HG03342 (cell line): ENCODE measurements at regions not wholly inside any gene's neighbourhood (a gene's known extent, or its start where the extent isn't known, plus 50 kb on each side); places are given as distances from the start of the nearest gene placed in this dataset.

Experiments used
- ATAC-seq: cut with Tn5 transposase; IDR thresholded peaks from one replicate; pipeline ENCODE4 v1.9.1; 2021; ENCODE audit warnings: mild to moderate bottlenecking, moderate library complexity; ENCODE audit not compliant: unreplicated experiment

GRCh38 chr9:115209601-115210306, 91.8 kb upstream of the TNC start:
- peak; percentile 60 for ATAC-seq

- ATAC-seq: no peak
Measured at GRCh38 chr9:115210699-115211098, 92.7 kb upstream of the TNC start.

- peak; percentile 66 for ATAC-seq
Measured at GRCh38 chr9:115211413-115212124, 93.6 kb upstream of the TNC start.

GRCh38 chr9:115212125-115212605, 94.2 kb upstream of the TNC start:
- no peak for ATAC-seq

- ATAC-seq: no peak
Measured at GRCh38 chr9:115212832-115213231, 94.9 kb upstream of the TNC start.

GRCh38 chr9:115213818-115214334, 95.9 kb upstream of the TNC start:
- no peak for ATAC-seq

GRCh38 chr9:115216873-115217272, 98.9 kb upstream of the TNC start:
- ATAC-seq: no peak

GRCh38 chr9:115220319-115221005, 102.5 kb upstream of the TNC start:
- no peak for ATAC-seq

GRCh38 chr9:115223471-115223870, 105.5 kb upstream of the TNC start:
- ATAC-seq: no peak

- ATAC-seq: no peak
Measured at GRCh38 chr9:115225459-115226116, 107.6 kb upstream of the TNC start.

- ATAC-seq: no peak
Measured at GRCh38 chr9:115226152-115226551, 108.2 kb upstream of the TNC start.

- ATAC-seq: no peak
Measured at GRCh38 chr9:115229496-115229895, 111.5 kb upstream of the TNC start.

- no peak for ATAC-seq
Measured at GRCh38 chr9:115230924-115231515, 113.1 kb upstream of the TNC start.

GRCh38 chr9:115232181-115232774, 114.3 kb upstream of the TNC start:
- ATAC-seq: no peak

- peak; percentile 82 for ATAC-seq
Measured at GRCh38 chr9:115234094-115234493, 116.1 kb upstream of the TNC start.

GRCh38 chr9:115235221-115235620, 117.3 kb upstream of the TNC start:
- ATAC-seq: no peak

GRCh38 chr9:115237385-115237998, 119.5 kb upstream of the TNC start:
- ATAC-seq: no peak

- ATAC-seq: no peak
Measured at GRCh38 chr9:115240676-115241075, 122.7 kb upstream of the TNC start.

GRCh38 chr9:115241641-115242040, 123.7 kb upstream of the TNC start:
- no peak for ATAC-seq

- ATAC-seq: no peak
Measured at GRCh38 chr9:115249488-115249887, 131.5 kb upstream of the TNC start.
